ENCODE measurements at regions not wholly inside any gene's neighbourhood (a gene's known extent, or its start where the extent isn't known, plus 50 kb on each side); places are given as distances from the start of the nearest gene placed in this dataset.
"Not testable (repeated sequence)": the region's sequence is repeated elsewhere in the genome, so short reads cannot be mapped to it uniquely, and the experiment has no call there.

DNA sequence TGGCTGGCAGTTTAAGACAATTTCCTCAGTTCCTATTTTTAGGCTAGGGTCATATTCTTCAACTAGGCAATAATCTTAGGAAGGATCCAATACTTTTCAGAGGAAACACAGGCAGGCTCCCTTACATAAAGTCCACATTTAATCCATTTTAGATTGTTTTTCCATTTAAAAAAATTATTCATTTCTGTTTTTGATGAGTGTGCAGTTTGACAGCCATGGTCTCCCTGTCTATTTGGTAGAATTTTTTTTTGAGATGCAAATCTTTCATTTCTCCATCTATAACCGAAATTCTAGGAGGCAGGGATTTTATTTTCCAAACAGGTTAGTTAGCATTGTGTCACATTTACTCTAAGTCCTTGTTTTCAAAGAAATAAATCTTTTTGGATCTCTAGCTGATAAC lies 326.8 kb downstream of the PPP4R3C start:
- Histone ChIP-seq H4K20me1 (ENCODE audit: insufficient read depth) (no peaks in the 10 kb centered on the region), H3K9ac (no peak overlapping the region), H3K4me2 (ENCODE audit: unreplicated experiment) (no peak overlapping the region), H3K9me3 (ENCODE audit: low read depth) (no peaks in the 10 kb centered on the region), H3K79me2 (ENCODE audit: insufficient read depth) (no peaks in the 10 kb centered on the region), H3K36me3 (ENCODE audit: low read depth) (no peaks in the 10 kb centered on the region), H2AFZ (no peak overlapping the region), H3F3A (ENCODE audit: insufficient read depth) (no peaks in the 10 kb centered on the region), H3K27me3 (replicated peaks; ENCODE audit: insufficient read depth) (no peaks in the 10 kb centered on the region), H3K4me1 (ENCODE audit: insufficient read depth) (no peaks in the 10 kb centered on the region), H3K27ac (no peak overlapping the region), H3K4me3 (no peak overlapping the region), H3K9me2 (ENCODE audit: insufficient read depth) (no peaks in the 10 kb centered on the region)
- no peak for DNase-seq
- in situ Hi-C loops (cut with MboI) = no loop called here
- WGBS, 2 experiments (ENCODE audit: low coverage in 1 of 2, low lambda C conversion rate in 2 of 2, missing lambda C conversion rate in 2 of 2) = 0% methylated on average over 1 of the region's 1 CpG
- TF ChIP-seq EZH2 (IDR thresholded peaks at IDR 0.05; ENCODE audit: insufficient read depth, poor library complexity, severe bottlenecking) (no peak), EZH2phosphoT487 (IDR thresholded peaks at IDR 0.05; ENCODE audit: insufficient read depth, low read depth) (no peak)

DNA sequence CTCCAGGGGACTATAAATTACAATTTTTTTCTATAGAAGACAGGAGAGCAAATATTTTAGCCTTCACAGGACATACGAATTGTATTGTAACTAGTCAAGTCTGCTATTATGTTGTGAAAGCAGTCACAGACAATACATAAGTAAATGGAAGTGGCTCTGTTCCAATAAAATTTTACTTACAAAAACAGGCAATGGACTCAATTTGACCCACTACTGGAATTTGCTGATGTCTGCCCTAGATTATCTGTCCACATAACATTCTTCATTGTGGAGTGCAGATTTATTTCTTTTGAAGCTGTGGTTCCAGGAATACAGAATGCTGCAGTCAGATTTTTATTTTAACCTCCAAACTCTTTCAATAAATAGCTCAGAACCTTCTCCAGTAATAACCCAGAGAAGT lies 330.3 kb downstream of the PPP4R3C start:
- no peak overlapping the region for H3K4me3 ChIP-seq
- DNase-seq = no peak
- H3K27me3 ChIP-seq (replicated peaks; ENCODE audit: insufficient read depth) = no peaks in the 10 kb centered on the region
- in situ Hi-C loops (cut with MboI) = no loop called here
- H3K9me3 ChIP-seq (ENCODE audit: low read depth) = no peaks in the 10 kb centered on the region
- no peaks in the 10 kb centered on the region for H3K4me1 ChIP-seq (ENCODE audit: insufficient read depth)
- no peaks in the 10 kb centered on the region for H3K36me3 ChIP-seq (ENCODE audit: low read depth)
- H3K27ac ChIP-seq = no peak overlapping the region
- no peaks in the 10 kb centered on the region for H3K9me2 ChIP-seq (ENCODE audit: insufficient read depth)
- no peaks in the 10 kb centered on the region for H4K20me1 ChIP-seq (ENCODE audit: insufficient read depth)
- no peak overlapping the region for H3K4me2 ChIP-seq (ENCODE audit: unreplicated experiment)
- H3K79me2 ChIP-seq (ENCODE audit: insufficient read depth) = no peaks in the 10 kb centered on the region
- H3F3A ChIP-seq (ENCODE audit: insufficient read depth) = no peaks in the 10 kb centered on the region
- TF ChIP-seq EZH2 (IDR thresholded peaks at IDR 0.05; ENCODE audit: insufficient read depth, poor library complexity, severe bottlenecking) (no peak), EZH2phosphoT487 (IDR thresholded peaks at IDR 0.05; ENCODE audit: insufficient read depth, low read depth) (no peak)
- H2AFZ ChIP-seq = no peak overlapping the region
- 0 to 7% methylated on average over 1 of the region's 1 CpG for WGBS, 2 experiments (ENCODE audit: low coverage in 1 of 2, low lambda C conversion rate in 2 of 2, missing lambda C conversion rate in 2 of 2)
- H3K9ac ChIP-seq = no peak overlapping the region

DNA sequence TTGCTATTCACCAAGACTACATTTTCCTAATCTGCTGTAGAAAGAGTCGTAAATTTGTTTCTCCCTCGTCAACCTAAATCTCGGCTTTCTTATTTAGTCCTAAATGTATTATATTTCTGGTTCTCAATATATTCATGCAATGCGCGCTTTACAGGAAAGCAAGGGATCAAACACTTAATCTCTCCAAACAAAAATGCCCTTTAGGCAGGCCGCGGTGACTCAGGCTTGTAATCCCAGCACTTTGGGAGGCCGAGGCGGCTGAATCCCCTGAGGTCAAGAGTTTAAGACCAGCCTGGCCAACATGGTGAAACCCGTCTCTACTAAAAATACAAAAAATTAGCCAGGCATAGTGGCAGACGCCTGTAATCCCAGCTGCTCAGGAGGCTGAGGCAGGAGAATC lies 376.0 kb downstream of the PPP4R3C start:
- H3K27me3 ChIP-seq (replicated peaks; ENCODE audit: insufficient read depth); H3K9me3 ChIP-seq (ENCODE audit: low read depth); H3K27ac ChIP-seq; H3K4me2 ChIP-seq (ENCODE audit: unreplicated experiment); H4K20me1 ChIP-seq (ENCODE audit: insufficient read depth); H3K9me2 ChIP-seq (ENCODE audit: insufficient read depth); in situ Hi-C loops (cut with MboI); H3K9ac ChIP-seq; H2AFZ ChIP-seq; DNase-seq; H3K36me3 ChIP-seq (ENCODE audit: low read depth); H3K4me3 ChIP-seq; H3K4me1 ChIP-seq (ENCODE audit: insufficient read depth); H3F3A ChIP-seq (ENCODE audit: insufficient read depth); H3K79me2 ChIP-seq (ENCODE audit: insufficient read depth): not testable (repeated sequence)
- WGBS, 2 experiments (ENCODE audit: low coverage in 1 of 2, low lambda C conversion rate in 2 of 2, missing lambda C conversion rate in 2 of 2) = 73 to 75% methylated on average over 11 of the region's 11 CpGs

DNA sequence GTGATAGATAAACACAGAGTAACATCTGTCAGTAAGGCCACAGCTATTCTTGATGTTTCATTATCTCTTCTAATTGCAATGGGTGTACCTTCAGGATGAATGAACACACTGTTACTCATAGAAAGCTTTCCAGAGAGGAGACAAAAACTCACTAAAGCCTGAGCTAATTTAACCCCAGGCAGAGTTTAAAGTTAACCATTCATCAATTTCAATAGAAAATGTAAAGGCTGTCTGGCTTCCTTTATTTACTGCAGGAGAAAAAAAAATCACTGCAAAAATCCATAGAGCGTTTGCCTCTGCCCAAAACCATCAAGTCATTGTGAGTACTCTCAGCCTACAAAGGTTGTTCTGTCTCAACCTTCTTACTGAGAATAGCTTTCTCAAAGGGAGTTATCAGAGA lies 376.9 kb downstream of the PPP4R3C start:
- no peaks in the 10 kb centered on the region for H4K20me1 ChIP-seq (ENCODE audit: insufficient read depth)
- no peaks in the 10 kb centered on the region for H3K9me3 ChIP-seq (ENCODE audit: low read depth)
- no peaks in the 10 kb centered on the region for H3K79me2 ChIP-seq (ENCODE audit: insufficient read depth)
- in situ Hi-C loops (cut with MboI) = no loop called here
- DNase-seq = no peak
- no peaks in the 10 kb centered on the region for H3F3A ChIP-seq (ENCODE audit: insufficient read depth)
- H3K36me3 ChIP-seq (ENCODE audit: low read depth) = no peaks in the 10 kb centered on the region
- H3K27ac ChIP-seq = no peak overlapping the region
- H3K9ac ChIP-seq = no peak overlapping the region
- TF ChIP-seq EZH2 (IDR thresholded peaks at IDR 0.05; ENCODE audit: insufficient read depth, poor library complexity, severe bottlenecking) (no peak), EZH2phosphoT487 (IDR thresholded peaks at IDR 0.05; ENCODE audit: insufficient read depth, low read depth) (no peak)
- no peak overlapping the region for H3K4me3 ChIP-seq
- 82 to 89% methylated on average over 1 of the region's 1 CpG for WGBS, 2 experiments (ENCODE audit: low coverage in 1 of 2, low lambda C conversion rate in 2 of 2, missing lambda C conversion rate in 2 of 2)
- no peaks in the 10 kb centered on the region for H3K27me3 ChIP-seq (replicated peaks; ENCODE audit: insufficient read depth)
- H3K4me2 ChIP-seq (ENCODE audit: unreplicated experiment) = no peak overlapping the region
- H3K9me2 ChIP-seq (ENCODE audit: insufficient read depth) = no peaks in the 10 kb centered on the region
- H2AFZ ChIP-seq = no peak overlapping the region
- no peaks in the 10 kb centered on the region for H3K4me1 ChIP-seq (ENCODE audit: insufficient read depth)

DNA sequence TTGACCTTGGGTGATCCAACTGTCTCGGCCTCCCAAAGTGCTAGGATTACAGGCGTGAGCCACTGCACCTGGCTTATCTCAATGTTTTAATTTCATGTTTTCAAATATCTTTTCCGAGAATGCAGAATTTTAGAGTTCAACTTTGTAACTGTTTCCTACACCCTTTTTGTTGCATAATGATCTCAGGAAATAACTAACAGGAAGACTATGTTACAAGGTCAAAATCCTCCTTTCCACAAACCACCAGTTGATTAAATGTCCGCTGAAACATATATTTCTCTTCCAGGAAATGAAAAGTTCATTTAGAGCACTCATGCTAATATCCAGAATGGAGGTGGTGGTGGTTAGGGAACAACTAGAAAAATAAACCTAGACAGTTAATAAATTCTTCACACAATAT lies 377.8 kb downstream of the PPP4R3C start:
- Histone ChIP-seq H2AFZ (no peak overlapping the region), H3K4me1 (ENCODE audit: insufficient read depth) (no peaks in the 10 kb centered on the region), H3F3A (ENCODE audit: insufficient read depth) (no peaks in the 10 kb centered on the region), H4K20me1 (ENCODE audit: insufficient read depth) (no peaks in the 10 kb centered on the region), H3K36me3 (ENCODE audit: low read depth) (no peaks in the 10 kb centered on the region), H3K79me2 (ENCODE audit: insufficient read depth) (no peaks in the 10 kb centered on the region), H3K27ac (no peak overlapping the region), H3K4me2 (ENCODE audit: unreplicated experiment) (no peak overlapping the region), H3K9me3 (ENCODE audit: low read depth) (no peaks in the 10 kb centered on the region), H3K27me3 (replicated peaks; ENCODE audit: insufficient read depth) (no peaks in the 10 kb centered on the region), H3K9ac (no peak overlapping the region), H3K4me3 (no peak overlapping the region), H3K9me2 (ENCODE audit: insufficient read depth) (no peaks in the 10 kb centered on the region)
- 57 to 61% methylated on average over 4 of the region's 4 CpGs for WGBS, 2 experiments (ENCODE audit: low coverage in 1 of 2, low lambda C conversion rate in 2 of 2, missing lambda C conversion rate in 2 of 2)
- in situ Hi-C loops (cut with MboI) = no loop called here
- no peak for DNase-seq
- TF ChIP-seq EZH2phosphoT487 (IDR thresholded peaks at IDR 0.05; ENCODE audit: insufficient read depth, low read depth) (no peak), EZH2 (IDR thresholded peaks at IDR 0.05; ENCODE audit: insufficient read depth, poor library complexity, severe bottlenecking) (no peak)

Measured in GM23248 (cell line).